Skeletal muscle satellite cell (primary cell): ENCODE measurements at regions not wholly inside any gene's neighbourhood (a gene's known extent, or its start where the extent isn't known, plus 50 kb on each side); places are given as distances from the start of the nearest gene placed in this dataset.

Experiments used
- H3K27me3 ChIP-seq: 2 replicates; pipeline ENCODE4 v1.7.0; 2013; ENCODE audit warnings: low read length; ENCODE audit not compliant: control insufficient read depth, insufficient read depth
- H3K36me3 ChIP-seq: 2 replicates; pipeline ENCODE4 v1.7.0; 2013; ENCODE audit warnings: mild to moderate bottlenecking, control low read depth, low read length; ENCODE audit not compliant: insufficient read depth
- H3K4me1 ChIP-seq: 2 replicates; pipeline ENCODE4 v1.7.0; 2013; ENCODE audit warnings: low read length; ENCODE audit not compliant: control insufficient read depth, insufficient read depth
- H3K4me2 ChIP-seq: 2 replicates; pipeline ENCODE4 v1.7.0; 2013; ENCODE audit warnings: mild to moderate bottlenecking, low read length
- H3K4me3 ChIP-seq: 2 replicates; pipeline ENCODE4 v1.7.0; 2013; ENCODE audit warnings: low read length
- H3K9ac ChIP-seq: 2 replicates; pipeline ENCODE4 v1.7.0; 2013; ENCODE audit warnings: mild to moderate bottlenecking, low read depth, low read length, moderate library complexity
- H3K9me3 ChIP-seq: replicated peaks from 2 replicates; pipeline ENCODE4 v1.7.0; 2013; ENCODE audit warnings: mild to moderate bottlenecking, control low read depth, low read length

- Histone ChIP-seq H3K9me3 (no peaks in the 10 kb centered on the region), H3K9ac (peak overlapping the region; percentile 72), H3K27me3 (no peaks in the 10 kb centered on the region), H3K36me3 (no peaks in the 10 kb centered on the region), H3K4me3 (no peak overlapping the region), H3K4me1 (peaks cover 18% of the 10 kb centered on the region), H3K4me2 (peak overlapping the region; percentile 32)
Observed at GRCh38 chr4:23006756-23007155, 314.0 kb downstream of the GBA3 start.

GRCh38 chr4:23005691-23006090 is 313.0 kb downstream of the GBA3 start:
- peak overlapping the region; percentile 64 for H3K9ac ChIP-seq
- H3K4me2 ChIP-seq = no peak overlapping the region
- no peaks in the 10 kb centered on the region for H3K36me3 ChIP-seq
- peaks cover 18% of the 10 kb centered on the region for H3K4me1 ChIP-seq
- H3K9me3 ChIP-seq = no peaks in the 10 kb centered on the region
- H3K4me3 ChIP-seq = no peak overlapping the region
- H3K27me3 ChIP-seq = no peaks in the 10 kb centered on the region

- H3K27me3 ChIP-seq = no peaks in the 10 kb centered on the region
- no peak overlapping the region for H3K4me2 ChIP-seq
- H3K4me1 ChIP-seq = peaks cover 11% of the 10 kb centered on the region
- H3K36me3 ChIP-seq = no peaks in the 10 kb centered on the region
- no peak overlapping the region for H3K9ac ChIP-seq
- no peak overlapping the region for H3K4me3 ChIP-seq
- H3K9me3 ChIP-seq = no peaks in the 10 kb centered on the region
Observed at GRCh38 chr4:23001478-23001877, 308.7 kb downstream of the GBA3 start.

GRCh38 chr4:22999419-22999818 is 306.7 kb downstream of the GBA3 start:
- Histone ChIP-seq H3K9ac (no peak overlapping the region), H3K36me3 (no peaks in the 10 kb centered on the region), H3K9me3 (no peaks in the 10 kb centered on the region), H3K4me3 (no peak overlapping the region), H3K27me3 (no peaks in the 10 kb centered on the region), H3K4me1 (no peaks in the 10 kb centered on the region), H3K4me2 (no peak overlapping the region)

- H3K9ac ChIP-seq = no peak overlapping the region
- no peaks in the 10 kb centered on the region for H3K27me3 ChIP-seq
- H3K4me3 ChIP-seq = no peak overlapping the region
- no peaks in the 10 kb centered on the region for H3K4me1 ChIP-seq
- H3K36me3 ChIP-seq = no peaks in the 10 kb centered on the region
- H3K9me3 ChIP-seq = no peaks in the 10 kb centered on the region
- no peak overlapping the region for H3K4me2 ChIP-seq
Observed at GRCh38 chr4:22997358-22998224, 304.9 kb downstream of the GBA3 start.

- Histone ChIP-seq H3K4me2 (no peak overlapping the region), H3K36me3 (no peaks in the 10 kb centered on the region), H3K4me3 (no peak overlapping the region), H3K4me1 (peaks cover 30% of the 10 kb centered on the region), H3K9ac (no peak overlapping the region), H3K27me3 (no peaks in the 10 kb centered on the region), H3K9me3 (no peaks in the 10 kb centered on the region)
Observed at GRCh38 chr4:22991576-22991975, 298.8 kb downstream of the GBA3 start.

GRCh38 chr4:22988526-22988925 is 295.8 kb downstream of the GBA3 start:
- Histone ChIP-seq H3K36me3 (no peaks in the 10 kb centered on the region), H3K9me3 (no peaks in the 10 kb centered on the region), H3K4me3 (peak overlapping the region; percentile 2), H3K4me1 (peaks cover 32% of the 10 kb centered on the region), H3K4me2 (peak overlapping the region; percentile 66), H3K9ac (peak overlapping the region; percentile 66), H3K27me3 (no peaks in the 10 kb centered on the region)

GRCh38 chr4:22987870-22988269 is 295.1 kb downstream of the GBA3 start:
- peaks cover 32% of the 10 kb centered on the region for H3K4me1 ChIP-seq
- H3K9ac ChIP-seq = peak overlapping the region; percentile 66
- H3K4me2 ChIP-seq = peak overlapping the region; percentile 66
- no peaks in the 10 kb centered on the region for H3K36me3 ChIP-seq
- H3K9me3 ChIP-seq = no peaks in the 10 kb centered on the region
- H3K27me3 ChIP-seq = no peaks in the 10 kb centered on the region
- peak overlapping the region; percentile 11 for H3K4me3 ChIP-seq

GRCh38 chr4:22986881-22987280 is 294.1 kb downstream of the GBA3 start:
- no peaks in the 10 kb centered on the region for H3K9me3 ChIP-seq
- H3K36me3 ChIP-seq = no peaks in the 10 kb centered on the region
- peak overlapping the region; percentile 66 for H3K4me2 ChIP-seq
- peaks cover 32% of the 10 kb centered on the region for H3K4me1 ChIP-seq
- no peak overlapping the region for H3K4me3 ChIP-seq
- peak overlapping the region; percentile 65 for H3K9ac ChIP-seq
- no peaks in the 10 kb centered on the region for H3K27me3 ChIP-seq

GRCh38 chr4:22986262-22986661 is 293.5 kb downstream of the GBA3 start:
- H3K9me3 ChIP-seq = no peaks in the 10 kb centered on the region
- H3K4me3 ChIP-seq = no peak overlapping the region
- no peaks in the 10 kb centered on the region for H3K27me3 ChIP-seq
- H3K36me3 ChIP-seq = no peaks in the 10 kb centered on the region
- no peak overlapping the region for H3K9ac ChIP-seq
- H3K4me2 ChIP-seq = no peak overlapping the region
- peaks cover 30% of the 10 kb centered on the region for H3K4me1 ChIP-seq

GRCh38 chr4:22984390-22984789 is 291.7 kb downstream of the GBA3 start:
- Histone ChIP-seq H3K9ac (no peak overlapping the region), H3K9me3 (no peaks in the 10 kb centered on the region), H3K27me3 (no peaks in the 10 kb centered on the region), H3K4me1 (peaks cover 28% of the 10 kb centered on the region), H3K36me3 (no peaks in the 10 kb centered on the region), H3K4me3 (no peak overlapping the region), H3K4me2 (no peak overlapping the region)

- Histone ChIP-seq H3K27me3 (no peaks in the 10 kb centered on the region), H3K9ac (no peak overlapping the region), H3K9me3 (no peaks in the 10 kb centered on the region), H3K4me1 (no peaks in the 10 kb centered on the region), H3K36me3 (no peaks in the 10 kb centered on the region), H3K4me2 (no peak overlapping the region), H3K4me3 (no peak overlapping the region)
Observed at GRCh38 chr4:22978656-22979055, 285.9 kb downstream of the GBA3 start.
